ENCODE measurements at regions not wholly inside any gene's neighbourhood (a gene's known extent, or its start where the extent isn't known, plus 50 kb on each side); places are given as distances from the start of the nearest gene placed in this dataset.

- TF ChIP-seq BHLHE40 (IDR thresholded peaks at IDR 0.05; ENCODE audit: low read depth, low read length) = no peak
- no peak for TF ChIP-seq RFX5 (IDR thresholded peaks at IDR 0.05)
- no peak for TF ChIP-seq EP300 (IDR thresholded peaks at IDR 0.05)
- no peak for TF ChIP-seq POLR2AphosphoS2 (conservative IDR thresholded peaks at IDR 0.05; ENCODE audit: low read length)
- no peak for TF ChIP-seq CTCF (IDR thresholded peaks at IDR 0.05)
- TF ChIP-seq JUNB (IDR thresholded peaks at IDR 0.05) = no peak
- no peak for TF ChIP-seq USF2 (IDR thresholded peaks at IDR 0.05)
- no peak for TF ChIP-seq RAD21 (conservative IDR thresholded peaks at IDR 0.05 in 1 of 2, IDR thresholded peaks at IDR 0.05 in 1 of 2)
- no peak for TF ChIP-seq POLR2A (IDR thresholded peaks at IDR 0.05; ENCODE audit: low read length)
- no peak for TF ChIP-seq REST (IDR thresholded peaks at IDR 0.05)
- TF ChIP-seq ESRRA (IDR thresholded peaks at IDR 0.05; ENCODE audit: borderline replicate concordance, low read length) = no peak
Measured at GRCh38 chr11:109221190-109221589, 200.8 kb upstream of the C11orf87 start.
